ENCODE measurements at regions not wholly inside any gene's neighbourhood (a gene's known extent, or its start where the extent isn't known, plus 50 kb on each side); places are given as distances from the start of the nearest gene placed in this dataset.

- H3K36me3 ChIP-seq (ENCODE audit: control insufficient read depth, insufficient read depth, low read length) = no peaks in the 10 kb centered on the region
- no peaks in the 10 kb centered on the region for H3K9me3 ChIP-seq (ENCODE audit: control insufficient read depth, low read length)
- H3K4me1 ChIP-seq (ENCODE audit: control insufficient read depth, insufficient read depth, low read length, poor library complexity, severe bottlenecking) = no peaks in the 10 kb centered on the region
- H3K4me3 ChIP-seq (ENCODE audit: insufficient read depth, low read depth, low read length, poor library complexity, severe bottlenecking) = no peak overlapping the region
- no peak overlapping the region for H3K27ac ChIP-seq (ENCODE audit: insufficient read depth, low read length, poor library complexity, severe bottlenecking)
- H3K27me3 ChIP-seq (replicated peaks; ENCODE audit: control insufficient read depth, insufficient read depth, low read length, poor library complexity, severe bottlenecking) = no peaks in the 10 kb centered on the region
- DNase-seq = no peak
These were observed 1034.4 kb downstream of the NAALADL2 start for GRCh38 chr3:175893566-175893965.

GRCh38 chr3:175890066-175890465, 1030.9 kb downstream of the NAALADL2 start:
- H3K27me3 ChIP-seq (replicated peaks; ENCODE audit: control insufficient read depth, insufficient read depth, low read length, poor library complexity, severe bottlenecking) = no peaks in the 10 kb centered on the region
- H3K4me1 ChIP-seq (ENCODE audit: control insufficient read depth, insufficient read depth, low read length, poor library complexity, severe bottlenecking) = no peaks in the 10 kb centered on the region
- H3K27ac ChIP-seq (ENCODE audit: insufficient read depth, low read length, poor library complexity, severe bottlenecking) = no peak overlapping the region
- no peak overlapping the region for H3K4me3 ChIP-seq (ENCODE audit: insufficient read depth, low read depth, low read length, poor library complexity, severe bottlenecking)
- H3K9me3 ChIP-seq (ENCODE audit: control insufficient read depth, low read length) = no peaks in the 10 kb centered on the region
- DNase-seq = no peak
- no peaks in the 10 kb centered on the region for H3K36me3 ChIP-seq (ENCODE audit: control insufficient read depth, insufficient read depth, low read length)

DNA sequence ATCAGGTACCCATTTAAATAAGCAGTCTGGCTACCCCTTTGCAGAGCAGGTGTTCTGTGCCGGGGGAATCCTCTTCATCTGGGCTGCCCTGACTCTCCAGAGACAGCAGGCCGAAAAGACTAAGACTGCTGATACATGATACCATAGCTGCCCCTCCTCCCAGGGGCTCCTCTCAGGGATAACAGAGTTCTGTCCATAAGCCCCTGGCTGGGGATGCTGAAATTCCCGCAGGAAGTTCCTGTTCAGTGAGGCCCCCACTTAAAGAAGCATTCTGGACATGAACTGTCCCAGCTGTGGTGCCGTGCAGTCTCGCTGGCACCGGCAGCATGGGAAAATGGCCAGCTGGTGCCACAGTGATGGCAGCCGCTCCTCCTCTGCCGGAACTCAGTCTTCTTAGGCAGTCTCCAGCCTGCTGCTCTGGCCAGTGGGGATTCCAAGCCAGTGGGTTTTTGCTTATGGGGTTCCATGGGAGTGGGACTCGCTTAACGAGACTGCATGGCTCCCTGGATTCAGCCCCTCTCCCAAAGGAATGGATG, 1026.2 kb downstream of the NAALADL2 start:
- Histone ChIP-seq H3K4me1 (ENCODE audit: control insufficient read depth, insufficient read depth, low read length, poor library complexity, severe bottlenecking) (no peaks in the 10 kb centered on the region), H3K27ac (ENCODE audit: insufficient read depth, low read length, poor library complexity, severe bottlenecking) (no peak overlapping the region), H3K4me3 (ENCODE audit: insufficient read depth, low read depth, low read length, poor library complexity, severe bottlenecking) (no peak overlapping the region), H3K9me3 (ENCODE audit: control insufficient read depth, low read length) (no peaks in the 10 kb centered on the region), H3K27me3 (replicated peaks; ENCODE audit: control insufficient read depth, insufficient read depth, low read length, poor library complexity, severe bottlenecking) (no peaks in the 10 kb centered on the region), H3K36me3 (ENCODE audit: control insufficient read depth, insufficient read depth, low read length) (no peaks in the 10 kb centered on the region)
- DNase-seq = no peak

GRCh38 chr3:175879417-175879816, 1020.3 kb downstream of the NAALADL2 start:
- no peaks in the 10 kb centered on the region for H3K36me3 ChIP-seq (ENCODE audit: control insufficient read depth, insufficient read depth, low read length)
- no peak for DNase-seq
- H3K9me3 ChIP-seq (ENCODE audit: control insufficient read depth, low read length) = no peaks in the 10 kb centered on the region
- H3K4me3 ChIP-seq (ENCODE audit: insufficient read depth, low read depth, low read length, poor library complexity, severe bottlenecking) = no peak overlapping the region
- H3K27ac ChIP-seq (ENCODE audit: insufficient read depth, low read length, poor library complexity, severe bottlenecking) = no peak overlapping the region
- H3K27me3 ChIP-seq (replicated peaks; ENCODE audit: control insufficient read depth, insufficient read depth, low read length, poor library complexity, severe bottlenecking) = no peaks in the 10 kb centered on the region
- no peaks in the 10 kb centered on the region for H3K4me1 ChIP-seq (ENCODE audit: control insufficient read depth, insufficient read depth, low read length, poor library complexity, severe bottlenecking)

GRCh38 chr3:175869404-175869803, 1010.3 kb downstream of the NAALADL2 start:
- H3K27me3 ChIP-seq (replicated peaks; ENCODE audit: control insufficient read depth, insufficient read depth, low read length, poor library complexity, severe bottlenecking) = no peaks in the 10 kb centered on the region
- H3K4me1 ChIP-seq (ENCODE audit: control insufficient read depth, insufficient read depth, low read length, poor library complexity, severe bottlenecking) = no peaks in the 10 kb centered on the region
- no peaks in the 10 kb centered on the region for H3K9me3 ChIP-seq (ENCODE audit: control insufficient read depth, low read length)
- no peak for DNase-seq
- H3K36me3 ChIP-seq (ENCODE audit: control insufficient read depth, insufficient read depth, low read length) = no peaks in the 10 kb centered on the region
- H3K27ac ChIP-seq (ENCODE audit: insufficient read depth, low read length, poor library complexity, severe bottlenecking) = no peak overlapping the region
- H3K4me3 ChIP-seq (ENCODE audit: insufficient read depth, low read depth, low read length, poor library complexity, severe bottlenecking) = no peak overlapping the region

GRCh38 chr3:175868626-175869025, 1009.5 kb downstream of the NAALADL2 start:
- H3K4me1 ChIP-seq (ENCODE audit: control insufficient read depth, insufficient read depth, low read length, poor library complexity, severe bottlenecking) = no peaks in the 10 kb centered on the region
- H3K4me3 ChIP-seq (ENCODE audit: insufficient read depth, low read depth, low read length, poor library complexity, severe bottlenecking) = no peak overlapping the region
- H3K9me3 ChIP-seq (ENCODE audit: control insufficient read depth, low read length) = no peaks in the 10 kb centered on the region
- DNase-seq = no peak
- no peak overlapping the region for H3K27ac ChIP-seq (ENCODE audit: insufficient read depth, low read length, poor library complexity, severe bottlenecking)
- no peaks in the 10 kb centered on the region for H3K27me3 ChIP-seq (replicated peaks; ENCODE audit: control insufficient read depth, insufficient read depth, low read length, poor library complexity, severe bottlenecking)
- no peaks in the 10 kb centered on the region for H3K36me3 ChIP-seq (ENCODE audit: control insufficient read depth, insufficient read depth, low read length)

- no peaks in the 10 kb centered on the region for H3K36me3 ChIP-seq (ENCODE audit: control insufficient read depth, insufficient read depth, low read length)
- H3K27ac ChIP-seq (ENCODE audit: insufficient read depth, low read length, poor library complexity, severe bottlenecking) = no peak overlapping the region
- H3K4me1 ChIP-seq (ENCODE audit: control insufficient read depth, insufficient read depth, low read length, poor library complexity, severe bottlenecking) = no peaks in the 10 kb centered on the region
- H3K9me3 ChIP-seq (ENCODE audit: control insufficient read depth, low read length) = no peaks in the 10 kb centered on the region
- no peak for DNase-seq
- H3K27me3 ChIP-seq (replicated peaks; ENCODE audit: control insufficient read depth, insufficient read depth, low read length, poor library complexity, severe bottlenecking) = no peaks in the 10 kb centered on the region
- H3K4me3 ChIP-seq (ENCODE audit: insufficient read depth, low read depth, low read length, poor library complexity, severe bottlenecking) = no peak overlapping the region
These were observed 1006.6 kb downstream of the NAALADL2 start for GRCh38 chr3:175865724-175866123.

- H3K27ac ChIP-seq (ENCODE audit: insufficient read depth, low read length, poor library complexity, severe bottlenecking) = no peak overlapping the region
- no peak overlapping the region for H3K4me3 ChIP-seq (ENCODE audit: insufficient read depth, low read depth, low read length, poor library complexity, severe bottlenecking)
- no peak for DNase-seq
- no peaks in the 10 kb centered on the region for H3K36me3 ChIP-seq (ENCODE audit: control insufficient read depth, insufficient read depth, low read length)
- no peaks in the 10 kb centered on the region for H3K27me3 ChIP-seq (replicated peaks; ENCODE audit: control insufficient read depth, insufficient read depth, low read length, poor library complexity, severe bottlenecking)
- no peaks in the 10 kb centered on the region for H3K9me3 ChIP-seq (ENCODE audit: control insufficient read depth, low read length)
- H3K4me1 ChIP-seq (ENCODE audit: control insufficient read depth, insufficient read depth, low read length, poor library complexity, severe bottlenecking) = no peaks in the 10 kb centered on the region
These were observed 1002.8 kb downstream of the NAALADL2 start for GRCh38 chr3:175861916-175862315.
